C4-2B (cell line): ENCODE measurements at regions not wholly inside any gene's neighbourhood (a gene's known extent, or its start where the extent isn't known, plus 50 kb on each side); places are given as distances from the start of the nearest gene placed in this dataset.

Source experiments
- H3K27ac ChIP-seq: fragments of 450-650 bp; 2 replicates; pipeline ENCODE4 v1.5.1; 2017
- CTCF ChIP-seq: fragments of 450-650 bp; conservative IDR thresholded peaks from 2 replicates; pipeline ENCODE4 v1.5.1; 2017; ENCODE audit warnings: mild to moderate bottlenecking
- ZFX ChIP-seq: fragments of 450-650 bp; IDR thresholded peaks from 2 replicates; pipeline ENCODE4 v1.6.1; 2017

GRCh38 chr3:78348664-78349063 lies 1308.8 kb downstream of the ROBO2 start:
- TF ChIP-seq ZFX, result no peak
- TF ChIP-seq CTCF, result no peak
- no peak overlapping the region for H3K27ac ChIP-seq

GRCh38 chr3:78349571-78349970 lies 1309.7 kb downstream of the ROBO2 start:
- TF ChIP-seq ZFX (no peak), CTCF (no peak)
- H3K27ac ChIP-seq, result no peak overlapping the region

- TF ChIP-seq CTCF (no peak), ZFX (no peak)
- H3K27ac ChIP-seq, result no peak overlapping the region
Measured at GRCh38 chr3:78351334-78351733, 1311.4 kb downstream of the ROBO2 start.

GRCh38 chr3:78353231-78353630 lies 1313.3 kb downstream of the ROBO2 start:
- TF ChIP-seq CTCF, result no peak
- no peak for TF ChIP-seq ZFX
- H3K27ac ChIP-seq, result no peak overlapping the region

- no peak overlapping the region for H3K27ac ChIP-seq
- no peak for TF ChIP-seq CTCF
- no peak for TF ChIP-seq ZFX
Measured at GRCh38 chr3:78360849-78361248, 1321.0 kb downstream of the ROBO2 start.

- no peak overlapping the region for H3K27ac ChIP-seq
- TF ChIP-seq ZFX (no peak), CTCF (no peak)
Measured at GRCh38 chr3:78368636-78369345, 1328.9 kb downstream of the ROBO2 start.

GRCh38 chr3:78390221-78390620 lies 1350.3 kb downstream of the ROBO2 start:
- H3K27ac ChIP-seq, result no peak overlapping the region
- TF ChIP-seq CTCF, result no peak
- TF ChIP-seq ZFX, result no peak
